A549 (cell line): ENCODE measurements at regions not wholly inside any gene's neighbourhood (a gene's known extent, or its start where the extent isn't known, plus 50 kb on each side); places are given as distances from the start of the nearest gene placed in this dataset.

Source experiments
- CTCF ChIP-seq: fragments of >200 bp; sonication (Bioruptor Twin); formaldehyde crosslinking; IDR thresholded peaks from 3 replicates; pipeline ENCODE4 v1.5.1; 2016
- E2F6 ChIP-seq: IDR thresholded peaks from 2 replicates; pipeline ENCODE4 v1.6.1; 2012; ENCODE audit warnings: low read depth, borderline replicate concordance
- JUN ChIP-seq, 2 experiments: fragments of >200 bp; sonication (Bioruptor Twin); formaldehyde crosslinking; IDR thresholded peaks; 2 replicates in 1 of 2; 3 replicates in 1 of 2; pipeline ENCODE4 v1.6.1; 2016 to 2017
- MAX ChIP-seq: IDR thresholded peaks from 2 replicates; pipeline ENCODE4 v1.6.1; 2012
- MYC ChIP-seq: IDR thresholded peaks from 2 replicates; pipeline ENCODE4 v1.6.1; 2012; ENCODE audit warnings: mild to moderate bottlenecking, inconsistent platforms, low read length, improper control_type of control experiment, borderline replicate concordance
- NFE2L2 ChIP-seq: fragments of 150-350 bp; conservative IDR thresholded peaks from 2 replicates; pipeline ENCODE4 v1.6.1; 2014; ENCODE audit warnings: low read length
- PBX3 ChIP-seq: IDR thresholded peaks from 2 replicates; pipeline ENCODE4 v1.6.1; 2012
- POLR2A ChIP-seq: IDR thresholded peaks from 2 replicates; pipeline ENCODE4 v1.6.1; 2012; ENCODE audit warnings: mild to moderate bottlenecking, low read length
- SMC3 ChIP-seq: fragments of >200 bp; sonication (Bioruptor Twin); formaldehyde crosslinking; IDR thresholded peaks from 3 replicates; pipeline ENCODE4 v1.6.1; 2018; ENCODE audit warnings: inconsistent platforms
- USF2 ChIP-seq: fragments of 450-650 bp; IDR thresholded peaks from 2 replicates; pipeline ENCODE4 v1.6.1; 2014; ENCODE audit warnings: antibody characterized with exemption

- no peak for TF ChIP-seq MYC
- no peak for TF ChIP-seq SMC3
- no peak for TF ChIP-seq CTCF
- no peak for TF ChIP-seq E2F6
- TF ChIP-seq PBX3, result no peak
- TF ChIP-seq NFE2L2, result no peak
- TF ChIP-seq POLR2A, result no peak
- no peak for TF ChIP-seq USF2
- no peak for TF ChIP-seq MAX
- TF ChIP-seq JUN (IDR thresholded peaks at IDR 0.05), result no peak
Measured at GRCh38 chr15:62582580-62582979, 417.5 kb upstream of the C2CD4B start.
